ENCODE measurements at regions not wholly inside any gene's neighbourhood (a gene's known extent, or its start where the extent isn't known, plus 50 kb on each side); places are given as distances from the start of the nearest gene placed in this dataset.

DNA sequence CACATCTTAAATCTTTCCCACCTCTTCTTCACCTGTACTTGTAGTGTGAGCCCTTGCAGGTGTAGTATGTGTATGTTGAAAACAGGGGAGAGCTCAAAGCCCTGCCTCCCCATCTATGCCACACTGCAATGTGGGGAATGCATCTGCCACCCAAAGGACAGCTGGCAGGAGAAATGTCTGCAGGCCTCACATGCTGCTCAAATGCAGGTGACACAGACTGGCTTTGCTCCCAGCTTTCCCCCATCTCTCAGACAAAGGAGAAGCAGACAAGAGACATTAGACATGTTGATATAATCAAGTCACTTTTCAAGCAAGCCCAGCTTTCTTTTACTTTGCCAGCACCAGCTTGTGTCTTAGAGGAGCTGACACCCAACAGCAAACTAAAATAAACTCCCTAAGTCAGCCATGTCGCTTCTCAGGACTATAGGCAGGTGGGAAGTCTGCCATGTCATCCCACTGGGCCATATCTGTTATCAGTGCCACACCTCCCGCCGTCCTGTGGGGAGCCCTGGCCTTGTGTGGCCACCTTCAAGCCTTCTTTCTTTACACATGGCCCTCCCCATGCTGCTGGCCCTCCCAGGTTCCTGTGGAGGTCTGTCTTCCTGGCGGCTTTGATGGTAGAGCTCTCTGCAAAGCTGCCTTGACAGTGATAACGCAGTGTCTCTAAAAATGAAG is 102.1 kb downstream of the CXCL12 start:
- TF ChIP-seq JUND (IDR thresholded peaks at IDR 0.05), result no peak
- TF ChIP-seq TEAD4 (IDR thresholded peaks at IDR 0.05; ENCODE audit: borderline replicate concordance, insufficient read depth), result no peak
- TF ChIP-seq, protein P1, sequence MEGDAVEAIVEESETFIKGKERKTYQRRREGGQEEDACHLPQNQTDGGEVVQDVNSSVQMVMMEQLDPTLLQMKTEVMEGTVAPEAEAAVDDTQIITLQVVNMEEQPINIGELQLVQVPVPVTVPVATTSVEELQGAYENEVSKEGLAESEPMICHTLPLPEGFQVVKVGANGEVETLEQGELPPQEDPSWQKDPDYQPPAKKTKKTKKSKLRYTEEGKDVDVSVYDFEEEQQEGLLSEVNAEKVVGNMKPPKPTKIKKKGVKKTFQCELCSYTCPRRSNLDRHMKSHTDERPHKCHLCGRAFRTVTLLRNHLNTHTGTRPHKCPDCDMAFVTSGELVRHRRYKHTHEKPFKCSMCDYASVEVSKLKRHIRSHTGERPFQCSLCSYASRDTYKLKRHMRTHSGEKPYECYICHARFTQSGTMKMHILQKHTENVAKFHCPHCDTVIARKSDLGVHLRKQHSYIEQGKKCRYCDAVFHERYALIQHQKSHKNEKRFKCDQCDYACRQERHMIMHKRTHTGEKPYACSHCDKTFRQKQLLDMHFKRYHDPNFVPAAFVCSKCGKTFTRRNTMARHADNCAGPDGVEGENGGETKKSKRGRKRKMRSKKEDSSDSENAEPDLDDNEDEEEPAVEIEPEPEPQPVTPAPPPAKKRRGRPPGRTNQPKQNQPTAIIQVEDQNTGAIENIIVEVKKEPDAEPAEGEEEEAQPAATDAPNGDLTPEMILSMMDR (IDR thresholded peaks at IDR 0.05), result no peak
- TF ChIP-seq TAF1 (IDR thresholded peaks at IDR 0.05; ENCODE audit: borderline replicate concordance, low read depth, low read length), result no peak
- no peak for TF ChIP-seq CHD2 (IDR thresholded peaks at IDR 0.05; ENCODE audit: low read length, partially characterized antibody)
- no peak for TF ChIP-seq TCF12 (IDR thresholded peaks at IDR 0.05)
- TF ChIP-seq, protein P2, sequence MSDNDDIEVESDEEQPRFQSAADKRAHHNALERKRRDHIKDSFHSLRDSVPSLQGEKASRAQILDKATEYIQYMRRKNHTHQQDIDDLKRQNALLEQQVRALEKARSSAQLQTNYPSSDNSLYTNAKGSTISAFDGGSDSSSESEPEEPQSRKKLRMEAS (IDR thresholded peaks at IDR 0.05; ENCODE audit: low read depth), result no peak
- TF ChIP-seq POLR2AphosphoS5 (IDR thresholded peaks at IDR 0.05; ENCODE audit: low read depth, low read length), result no peak
